SH-SY5Y (cell line): ENCODE measurements at regions not wholly inside any gene's neighbourhood (a gene's known extent, or its start where the extent isn't known, plus 50 kb on each side); places are given as distances from the start of the nearest gene placed in this dataset.

Experiments
- GATA2 ChIP-seq: IDR thresholded peaks from 2 replicates; pipeline ENCODE4 v1.6.1; 2011; ENCODE audit warnings: mild to moderate bottlenecking, low read depth, low read length
- GATA3 ChIP-seq: IDR thresholded peaks from 2 replicates; pipeline ENCODE4 v1.6.1; 2011; ENCODE audit warnings: low read depth, mild to moderate bottlenecking, low read length, moderate library complexity

GRCh38 chr11:70700453-70700852, 302.1 kb downstream of the CTTN start:
- no peak for TF ChIP-seq GATA2
- TF ChIP-seq GATA3 = no peak
